Erythroblast (primary cell): ENCODE measurements at regions not wholly inside any gene's neighbourhood (a gene's known extent, or its start where the extent isn't known, plus 50 kb on each side); places are given as distances from the start of the nearest gene placed in this dataset.

ENCODE experiments used
- GATA1 ChIP-seq: IDR thresholded peaks from 2 replicates; pipeline ENCODE4 v1.6.1; 2011; ENCODE audit warnings: low read depth, mild to moderate bottlenecking, control low read depth, low read length, moderate library complexity
- POLR2A ChIP-seq: IDR thresholded peaks from 2 replicates; pipeline ENCODE4 v1.6.1; 2011; ENCODE audit warnings: mild to moderate bottlenecking, low read length

GRCh38 chr2:153057743-153058142, 339.3 kb downstream of the ARL6IP6 start:
- TF ChIP-seq POLR2A: no peak
- TF ChIP-seq GATA1: no peak
